Suppressor macrophage (primary cell): ENCODE measurements at regions not wholly inside any gene's neighbourhood (a gene's known extent, or its start where the extent isn't known, plus 50 kb on each side); places are given as distances from the start of the nearest gene placed in this dataset.
"Not testable (repeated sequence)": the region's sequence is repeated elsewhere in the genome, so short reads cannot be mapped to it uniquely, and the experiment has no call there.

Experiments
- DNase-seq, 4 experiments: peaks; one replicate each; pipeline ENCODE4 v3.0.0-alpha.2; 2020 to 2022

- DNase-seq: no peak
Observed at GRCh38 chrX:5290635-5291034, 938.0 kb downstream of the NLGN4X start.

GRCh38 chrX:5289949-5290348 is 938.7 kb downstream of the NLGN4X start:
- not testable (repeated sequence) for DNase-seq

GRCh38 chrX:5278908-5279307 is 949.8 kb downstream of the NLGN4X start:
- no peak for DNase-seq

- no peak for DNase-seq
Observed at GRCh38 chrX:5265324-5265850, 963.3 kb downstream of the NLGN4X start.

- no peak for DNase-seq
Observed at GRCh38 chrX:5250106-5250505, 978.6 kb downstream of the NLGN4X start.

GRCh38 chrX:5242091-5242790 is 986.4 kb downstream of the NLGN4X start:
- DNase-seq: no peak

GRCh38 chrX:5236749-5237148 is 991.9 kb downstream of the NLGN4X start:
- peak in 1 of 4 experiments; percentile 0 for DNase-seq

- DNase-seq: peak in 1 of 4 experiments; percentile 10
Observed at GRCh38 chrX:5236096-5236495, 992.6 kb downstream of the NLGN4X start.

GRCh38 chrX:5233830-5234229 is 994.8 kb downstream of the NLGN4X start:
- no peak for DNase-seq

- no peak for DNase-seq
Observed at GRCh38 chrX:5220421-5220820, 1008.2 kb downstream of the NLGN4X start.

GRCh38 chrX:5194806-5195205 is 1033.9 kb downstream of the NLGN4X start:
- DNase-seq: no peak

GRCh38 chrX:5180135-5180741 is 1048.4 kb downstream of the NLGN4X start:
- no peak for DNase-seq

- peak in 1 of 4 experiments; percentile 0 for DNase-seq
Observed at GRCh38 chrX:5176766-5177165, 1051.9 kb downstream of the NLGN4X start.

GRCh38 chrX:5163663-5164062 is 1065.0 kb downstream of the NLGN4X start:
- DNase-seq: no peak

- DNase-seq: no peak
Observed at GRCh38 chrX:5155301-5155700, 1073.4 kb downstream of the NLGN4X start.

- no peak for DNase-seq
Observed at GRCh38 chrX:5145957-5146356, 1082.7 kb downstream of the NLGN4X start.

- DNase-seq: no peak
Observed at GRCh38 chrX:5142644-5143043, 1086.0 kb downstream of the NLGN4X start.

GRCh38 chrX:5122181-5122678 is 1106.4 kb downstream of the NLGN4X start:
- no peak for DNase-seq

GRCh38 chrX:5117816-5118215 is 1110.9 kb downstream of the NLGN4X start:
- no peak for DNase-seq

- DNase-seq: peak in 3 of 4 experiments; percentile 1 to 55 (median 37)
Observed at GRCh38 chrX:5113128-5113527, 1115.5 kb downstream of the NLGN4X start.

GRCh38 chrX:5100004-5100403 is 1128.7 kb downstream of the NLGN4X start:
- DNase-seq: no peak

- no peak for DNase-seq
Observed at GRCh38 chrX:5086388-5086787, 1142.3 kb downstream of the NLGN4X start.

- no peak for DNase-seq
Observed at GRCh38 chrX:5084279-5084678, 1144.4 kb downstream of the NLGN4X start.

- DNase-seq: no peak
Observed at GRCh38 chrX:5082705-5083104, 1146.0 kb downstream of the NLGN4X start.
